GM18502 (cell line): ENCODE measurements at regions not wholly inside any gene's neighbourhood (a gene's known extent, or its start where the extent isn't known, plus 50 kb on each side); places are given as distances from the start of the nearest gene placed in this dataset.
"Not testable (repeated sequence)": the region's sequence is repeated elsewhere in the genome, so short reads cannot be mapped to it uniquely, and the experiment has no call there.

Experiments
- ATAC-seq: cut with Tn5 transposase; IDR thresholded peaks from one replicate; pipeline ENCODE4 v1.9.1; 2021; ENCODE audit warnings: mild to moderate bottlenecking; ENCODE audit not compliant: unreplicated experiment, poor library complexity

GRCh38 chr3:75303741-75304140 lies 360.4 kb upstream of the FRG2C start:
- no peak for ATAC-seq

- no peak for ATAC-seq
Observed at GRCh38 chr3:75305901-75306300, 358.2 kb upstream of the FRG2C start.

- ATAC-seq: not testable (repeated sequence)
Observed at GRCh38 chr3:75311306-75311705, 352.8 kb upstream of the FRG2C start.

GRCh38 chr3:75312469-75312868 lies 351.7 kb upstream of the FRG2C start:
- not testable (repeated sequence) for ATAC-seq

- not testable (repeated sequence) for ATAC-seq
Observed at GRCh38 chr3:75319776-75320175, 344.4 kb upstream of the FRG2C start.

- no peak for ATAC-seq
Observed at GRCh38 chr3:75320369-75320768, 343.8 kb upstream of the FRG2C start.

GRCh38 chr3:75321060-75321459 lies 343.1 kb upstream of the FRG2C start:
- ATAC-seq: no peak

- not testable (repeated sequence) for ATAC-seq
Observed at GRCh38 chr3:75323936-75324335, 340.2 kb upstream of the FRG2C start.

- ATAC-seq: no peak
Observed at GRCh38 chr3:75325716-75326115, 338.4 kb upstream of the FRG2C start.

- ATAC-seq: no peak
Observed at GRCh38 chr3:75327453-75327852, 336.7 kb upstream of the FRG2C start.

GRCh38 chr3:75329476-75330097 lies 334.5 kb upstream of the FRG2C start:
- ATAC-seq: no peak

- not testable (repeated sequence) for ATAC-seq
Observed at GRCh38 chr3:75330446-75330845, 333.7 kb upstream of the FRG2C start.

GRCh38 chr3:75332090-75332489 lies 332.0 kb upstream of the FRG2C start:
- not testable (repeated sequence) for ATAC-seq

- ATAC-seq: no peak
Observed at GRCh38 chr3:75332794-75333193, 331.3 kb upstream of the FRG2C start.

- ATAC-seq: no peak
Observed at GRCh38 chr3:75334299-75334698, 329.8 kb upstream of the FRG2C start.

GRCh38 chr3:75337226-75337900 lies 326.8 kb upstream of the FRG2C start:
- no peak for ATAC-seq

GRCh38 chr3:75338342-75338741 lies 325.8 kb upstream of the FRG2C start:
- ATAC-seq: no peak

GRCh38 chr3:75341324-75342067 lies 322.6 kb upstream of the FRG2C start:
- no peak for ATAC-seq

- no peak for ATAC-seq
Observed at GRCh38 chr3:75342425-75342824, 321.7 kb upstream of the FRG2C start.

GRCh38 chr3:75350536-75350935 lies 313.6 kb upstream of the FRG2C start:
- ATAC-seq: not testable (repeated sequence)

- not testable (repeated sequence) for ATAC-seq
Observed at GRCh38 chr3:75362086-75362784, 301.9 kb upstream of the FRG2C start.
